DMS153 treated with DMSO at 0.1 percent for 48 hours (cell line): ENCODE measurements at regions not wholly inside any gene's neighbourhood (a gene's known extent, or its start where the extent isn't known, plus 50 kb on each side); places are given as distances from the start of the nearest gene placed in this dataset.
A peak's percentile ranks its signal among the peaks of the same experiment; 100 is the strongest.
"Not testable (repeated sequence)": the region's sequence is repeated elsewhere in the genome, so short reads cannot be mapped to it uniquely, and the experiment has no call there.

Source experiments
- DNase-seq: peaks from one replicate; lab custom pipeline; 2025; ENCODE audit not compliant: unreplicated experiment; lab: John Stamatoyannopoulos, UW

DNA sequence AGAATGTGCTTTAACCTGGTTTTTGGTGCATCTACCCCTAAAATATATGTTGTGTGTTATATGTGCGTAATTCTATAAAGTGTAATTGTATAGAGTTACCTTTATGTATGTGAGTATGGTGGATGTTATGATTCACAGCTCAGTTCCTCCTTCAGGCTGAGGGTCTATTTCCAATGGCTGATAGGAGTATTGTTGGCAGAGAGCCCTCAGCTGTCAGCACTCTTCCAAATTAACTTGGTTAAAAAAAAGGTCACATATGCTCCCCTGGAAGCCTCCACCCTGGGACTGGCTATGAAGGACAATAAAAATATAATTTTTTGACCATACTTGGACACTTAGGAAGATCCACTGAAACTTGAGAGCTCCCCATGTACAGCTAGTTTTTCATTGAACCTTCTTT is 250.4 kb upstream of the CDH12 start:
- DNase-seq: no peak

GRCh38 chr5:23095418-23095817 is 242.3 kb upstream of the CDH12 start:
- not testable (repeated sequence) for DNase-seq

DNA sequence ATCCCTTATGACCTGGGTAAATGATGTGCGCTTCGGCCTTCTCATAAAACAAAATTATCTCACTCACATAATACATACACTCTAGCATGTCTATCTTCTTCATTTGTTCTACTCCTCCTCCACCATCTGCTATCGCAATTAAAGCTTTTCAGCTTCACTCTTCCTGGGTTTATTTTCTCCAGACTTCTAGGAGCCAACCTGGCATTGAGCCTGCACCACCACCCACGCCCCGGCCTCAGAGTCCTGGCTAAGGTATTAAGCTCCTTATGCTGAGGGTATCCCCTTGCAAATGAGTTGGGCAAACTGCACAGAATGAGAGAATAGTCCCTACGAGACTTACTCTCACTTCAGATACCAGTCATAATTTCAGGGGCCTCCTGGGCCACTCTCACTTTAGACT is 236.1 kb upstream of the CDH12 start:
- DNase-seq: no peak

GRCh38 chr5:23084815-23085214 is 231.7 kb upstream of the CDH12 start:
- no peak for DNase-seq

DNA sequence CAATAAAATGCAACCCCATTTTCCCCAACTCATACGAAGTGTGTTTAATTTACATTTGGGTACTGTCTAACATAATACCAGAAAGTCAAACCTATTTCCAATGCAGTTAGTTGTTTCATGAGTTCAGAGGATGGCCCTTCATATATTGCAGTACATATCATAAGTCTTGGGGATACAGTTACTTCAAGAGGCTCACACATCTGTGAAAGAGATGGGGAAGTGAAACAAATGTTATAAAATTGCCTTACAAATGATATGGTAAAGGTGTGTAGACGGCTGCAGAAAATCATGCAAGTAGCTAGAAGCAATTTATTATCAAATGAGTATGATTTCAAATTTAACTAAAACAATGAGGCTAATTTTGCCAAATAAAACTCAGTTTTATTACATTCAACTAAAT is 219.0 kb upstream of the CDH12 start:
- no peak for DNase-seq

DNA sequence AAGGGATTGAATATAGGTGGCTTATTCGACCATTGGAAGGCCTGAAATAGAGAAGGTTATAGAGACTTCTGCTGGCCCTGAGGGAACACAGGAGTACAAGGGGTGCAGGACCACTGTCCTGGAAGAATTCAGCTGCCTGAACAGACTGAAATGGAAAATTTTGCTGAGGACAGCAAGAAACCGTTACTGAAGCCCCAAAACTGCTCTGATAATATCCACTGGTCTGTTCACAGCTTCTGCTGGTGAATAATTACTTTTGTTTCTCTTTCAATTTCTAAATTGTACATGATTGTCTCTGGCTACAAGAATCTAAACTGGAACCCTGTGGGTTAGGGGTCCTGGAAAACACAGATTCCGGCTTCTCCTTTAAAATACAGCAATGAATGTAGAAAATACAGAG is 218.5 kb upstream of the CDH12 start:
- no peak for DNase-seq

DNA sequence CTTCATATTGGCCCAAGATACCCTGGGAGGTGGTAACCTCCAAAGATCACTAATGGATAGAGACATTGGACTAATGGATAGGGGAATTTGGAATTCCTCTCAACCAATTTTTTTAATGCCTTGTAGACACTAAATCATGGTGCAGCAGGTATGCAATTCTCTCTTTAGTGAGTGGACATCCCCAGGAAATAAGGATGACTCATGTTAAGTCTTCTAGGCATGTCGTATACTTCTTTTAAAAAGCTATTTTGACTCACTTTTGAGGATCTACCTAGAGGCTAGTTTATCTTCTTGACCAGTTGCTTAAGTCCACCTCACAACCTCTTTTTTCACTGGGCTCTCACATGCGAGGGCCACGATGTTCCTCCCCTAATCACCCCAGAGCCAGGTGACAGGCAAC is 211.6 kb upstream of the CDH12 start:
- DNase-seq: no peak

GRCh38 chr5:23053846-23054245 is 200.7 kb upstream of the CDH12 start:
- no peak for DNase-seq

DNA sequence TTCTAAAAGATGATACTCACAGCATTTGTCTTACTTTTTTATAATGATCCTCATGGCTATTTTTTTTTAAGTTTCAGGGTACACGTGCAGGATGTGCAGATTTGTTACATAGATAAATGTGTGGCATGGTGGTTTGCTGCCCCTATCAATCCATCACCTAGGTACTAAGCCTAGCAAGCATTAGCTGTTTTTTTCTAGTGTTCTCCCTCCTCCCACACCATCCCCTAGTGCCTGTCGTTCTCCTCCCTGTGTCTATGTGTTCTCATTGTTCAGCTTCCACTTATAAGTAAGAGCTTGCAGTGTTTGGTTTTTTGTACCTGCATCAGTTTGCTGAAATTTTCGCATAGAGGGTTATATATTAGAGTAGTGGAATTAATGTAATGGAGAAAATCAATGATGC is 189.1 kb upstream of the CDH12 start:
- DNase-seq: no peak

DNA sequence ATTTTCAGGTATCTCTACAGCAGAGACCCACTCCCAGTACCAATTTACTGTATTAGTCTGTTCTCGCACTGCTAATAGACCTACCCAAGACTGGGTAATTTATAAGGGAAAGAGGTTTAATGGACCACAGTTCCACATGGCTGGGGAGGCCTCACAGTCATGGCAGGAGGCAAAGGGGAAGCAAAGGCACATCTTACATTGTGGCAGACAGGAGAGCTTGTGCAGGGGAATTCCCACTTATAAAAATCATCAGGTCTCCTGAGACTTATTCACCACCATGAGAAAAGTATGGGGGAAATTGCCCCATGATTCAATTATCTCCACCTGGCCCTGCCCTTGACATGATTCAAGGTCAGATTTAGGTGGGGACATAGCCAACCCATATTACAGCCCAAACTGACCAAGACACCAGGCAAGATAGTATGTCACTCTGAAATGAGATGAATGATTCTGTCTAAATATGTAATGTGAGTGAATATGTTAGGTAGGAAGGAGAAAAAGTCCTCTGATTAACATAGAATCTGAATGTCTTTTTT is 182.5 kb upstream of the CDH12 start:
- DNase-seq: no peak

GRCh38 chr5:23033864-23034263 is 180.7 kb upstream of the CDH12 start:
- DNase-seq: no peak

- no peak for DNase-seq
Observed at GRCh38 chr5:23029290-23029689, 176.1 kb upstream of the CDH12 start.

DNA sequence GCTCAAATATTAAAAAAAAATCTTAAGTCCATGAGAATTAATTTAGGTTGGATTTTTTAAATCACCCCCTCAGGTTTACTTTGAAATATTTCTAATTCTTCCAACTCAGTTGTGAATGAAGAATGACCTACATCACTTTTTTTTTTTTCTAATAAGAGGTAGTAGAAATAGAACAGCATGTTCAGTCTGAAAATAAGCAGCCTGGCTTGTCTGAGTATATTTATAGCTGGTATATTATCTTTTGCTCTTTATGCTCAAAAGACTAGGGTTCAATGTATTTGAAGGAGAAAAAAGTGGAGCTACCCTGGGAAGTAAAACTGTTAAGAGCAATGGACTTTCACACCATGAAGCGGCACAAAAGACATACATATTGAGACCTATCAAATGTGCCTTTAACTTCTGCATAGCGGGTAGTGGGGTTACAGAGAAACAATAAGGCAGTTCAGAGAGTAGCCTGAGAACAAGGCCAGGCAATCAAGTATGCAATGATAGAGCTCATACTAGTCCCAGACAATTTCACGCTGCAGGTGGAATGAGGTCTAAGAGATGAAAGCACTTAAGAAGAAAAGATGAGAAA is 175.4 kb upstream of the CDH12 start:
- DNase-seq: no peak

DNA sequence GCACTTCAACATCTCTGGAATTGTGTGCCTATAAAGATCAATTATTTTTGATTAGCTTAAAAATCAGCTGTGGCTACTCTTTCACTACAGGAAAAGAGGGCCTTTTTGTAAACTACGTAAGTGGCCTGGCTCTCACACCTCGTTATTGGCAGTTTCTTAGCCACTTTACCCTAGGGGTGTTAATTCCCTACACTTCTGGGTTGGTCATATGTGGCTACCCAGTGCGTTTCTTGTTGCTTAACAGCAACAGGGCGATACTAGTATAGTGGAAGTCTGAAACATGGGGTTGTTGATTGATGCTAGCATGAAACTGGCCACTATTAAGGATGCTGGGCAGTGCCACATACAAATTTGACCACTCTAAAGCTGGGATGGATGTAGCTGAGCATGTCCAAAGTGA is 174.7 kb upstream of the CDH12 start:
- DNase-seq: no peak

- DNase-seq: no peak
Observed at GRCh38 chr5:23027331-23027730, 174.2 kb upstream of the CDH12 start.

- DNase-seq: no peak
Observed at GRCh38 chr5:23026252-23027170, 173.4 kb upstream of the CDH12 start.

DNA sequence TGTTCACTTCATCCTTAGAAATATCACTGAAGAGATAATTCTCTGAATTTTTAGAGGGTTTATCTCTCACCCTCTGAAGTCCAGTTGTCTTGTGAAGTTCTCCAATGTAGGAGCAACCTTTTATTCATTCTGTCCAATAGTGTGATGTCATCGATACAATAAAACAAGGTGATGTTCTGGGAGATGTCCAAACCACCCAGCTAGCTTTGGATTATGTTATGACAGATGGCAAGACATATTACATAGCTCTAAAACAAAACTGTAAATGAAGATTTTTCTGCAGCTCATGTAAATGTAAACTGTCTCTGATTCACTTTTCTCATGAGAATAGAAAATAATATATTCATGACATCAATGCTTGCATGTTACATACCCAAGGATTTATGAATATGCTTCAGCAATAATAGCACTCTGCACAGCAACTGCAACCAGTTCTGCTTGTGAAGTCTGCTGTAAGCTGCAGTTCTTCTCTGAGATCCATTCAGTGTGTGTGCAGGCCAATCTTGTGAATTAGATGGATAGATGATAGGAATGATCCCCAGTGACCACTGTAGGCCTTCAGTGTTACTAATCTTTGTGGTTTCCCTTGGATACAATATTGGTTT is 172.6 kb upstream of the CDH12 start:
- no peak for DNase-seq

DNA sequence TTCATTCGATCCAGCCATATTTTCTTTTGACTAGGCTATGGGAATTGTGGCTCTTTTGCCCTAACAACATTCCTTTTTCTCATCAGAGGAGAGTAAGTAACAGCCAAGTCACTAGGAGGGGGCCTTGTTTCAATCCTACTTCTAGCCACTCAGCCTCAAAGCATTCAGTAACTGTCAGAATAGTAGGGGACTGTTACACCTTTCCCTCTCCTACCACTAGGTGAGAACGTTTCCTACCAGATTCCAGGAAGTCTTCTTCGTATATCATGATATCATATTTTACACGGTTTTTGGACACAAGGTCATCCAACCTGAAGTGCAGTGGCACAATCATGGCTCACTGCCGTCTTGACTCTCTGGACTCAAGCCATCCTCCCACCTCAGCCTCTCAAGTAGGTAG is 171.3 kb upstream of the CDH12 start:
- DNase-seq: no peak

DNA sequence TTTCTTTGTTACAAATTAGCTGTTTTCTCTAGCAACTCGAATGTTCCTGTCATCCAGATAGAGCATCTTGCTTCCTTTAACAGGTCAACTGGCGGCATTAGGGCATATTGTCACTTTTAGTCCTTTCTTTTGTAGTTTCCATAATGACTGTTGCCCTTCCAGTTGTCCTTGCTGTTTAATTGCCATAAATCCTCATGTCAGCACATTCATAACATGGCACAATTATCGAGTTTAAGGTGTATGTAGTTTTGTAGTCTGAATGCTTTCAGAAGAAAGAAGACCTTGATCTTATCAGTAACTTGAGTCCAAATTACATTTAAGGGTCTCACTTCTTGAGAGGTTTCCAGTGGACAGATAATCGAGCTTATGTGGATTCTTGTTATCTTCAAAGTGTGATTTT is 161.7 kb upstream of the CDH12 start:
- DNase-seq: peak; percentile 22

- DNase-seq: peak; percentile 58
Observed at GRCh38 chr5:23014266-23014665, 161.1 kb upstream of the CDH12 start.

DNA sequence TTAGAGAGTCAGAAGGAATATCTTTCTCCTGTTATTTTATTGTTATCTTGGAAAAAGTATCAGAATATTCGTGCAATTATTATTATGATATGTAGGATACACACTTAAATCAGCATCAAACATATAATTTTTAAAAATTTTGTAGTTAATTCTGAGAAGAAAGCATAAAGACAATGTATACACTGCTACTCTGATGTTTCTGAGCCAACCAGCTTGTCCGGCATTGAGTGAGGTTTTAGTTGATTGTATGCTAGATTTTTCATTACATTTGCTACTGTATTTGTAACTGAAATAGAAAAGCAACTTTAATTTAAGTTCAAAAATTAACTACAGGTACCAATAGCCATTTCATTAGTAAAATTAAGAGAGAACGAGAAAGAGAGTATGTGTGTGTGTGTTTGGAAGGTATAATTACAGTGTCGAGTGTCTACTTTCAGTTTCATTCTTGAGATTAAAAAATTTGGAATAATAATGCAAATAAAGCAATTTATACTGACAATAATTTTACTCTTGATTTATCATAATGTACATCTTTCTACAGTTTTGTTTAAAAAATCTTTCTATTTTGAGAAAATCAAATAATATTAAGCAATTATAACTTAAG is 160.4 kb upstream of the CDH12 start:
- DNase-seq: peak; percentile 66

DNA sequence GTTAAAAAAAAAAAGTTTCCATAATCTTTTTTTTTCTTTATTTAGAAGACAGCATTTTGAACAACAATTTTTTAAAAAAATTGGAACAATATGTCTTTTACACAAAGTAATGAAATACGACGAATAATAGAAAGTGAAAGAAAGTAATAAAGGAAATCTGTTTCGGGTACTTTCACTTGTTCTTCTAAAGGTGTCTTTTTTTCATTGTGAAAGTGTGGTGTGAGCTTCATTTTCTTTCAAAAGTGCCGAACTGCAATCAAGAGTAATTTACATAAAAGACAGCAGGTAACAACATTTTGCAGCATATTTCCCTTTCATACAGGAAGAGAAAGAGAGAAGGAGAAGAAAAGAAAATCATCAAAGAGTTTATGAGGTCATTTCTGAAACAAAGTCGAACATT is 159.7 kb upstream of the CDH12 start:
- peak; percentile 41 for DNase-seq
